ENCODE measurements at regions not wholly inside any gene's neighbourhood (a gene's known extent, or its start where the extent isn't known, plus 50 kb on each side); places are given as distances from the start of the nearest gene placed in this dataset.

GRCh38 chr12:25859976-25860375, 98.5 kb upstream of the RASSF8 start:
- CTCF ChIA-PET: interaction anchor here (0.7 kb wide), 1 partner anchor 503 kb away, joined by 3 read pairs; no protein-coding TSS in a partner anchor
- H4K20me1 ChIP-seq (ENCODE audit: low read length): no peaks in the 10 kb centered on the region
- DNase-seq: no peak
- H2AFZ ChIP-seq (ENCODE audit: low read length): no peak overlapping the region
- intact Hi-C loops (cut with micrococcal nuclease): no loop called here
- TF ChIP-seq EZH2phosphoT487 (IDR thresholded peaks at IDR 0.05; ENCODE audit: borderline replicate concordance, low read length): no peak
- TF ChIP-seq, protein P1, sequence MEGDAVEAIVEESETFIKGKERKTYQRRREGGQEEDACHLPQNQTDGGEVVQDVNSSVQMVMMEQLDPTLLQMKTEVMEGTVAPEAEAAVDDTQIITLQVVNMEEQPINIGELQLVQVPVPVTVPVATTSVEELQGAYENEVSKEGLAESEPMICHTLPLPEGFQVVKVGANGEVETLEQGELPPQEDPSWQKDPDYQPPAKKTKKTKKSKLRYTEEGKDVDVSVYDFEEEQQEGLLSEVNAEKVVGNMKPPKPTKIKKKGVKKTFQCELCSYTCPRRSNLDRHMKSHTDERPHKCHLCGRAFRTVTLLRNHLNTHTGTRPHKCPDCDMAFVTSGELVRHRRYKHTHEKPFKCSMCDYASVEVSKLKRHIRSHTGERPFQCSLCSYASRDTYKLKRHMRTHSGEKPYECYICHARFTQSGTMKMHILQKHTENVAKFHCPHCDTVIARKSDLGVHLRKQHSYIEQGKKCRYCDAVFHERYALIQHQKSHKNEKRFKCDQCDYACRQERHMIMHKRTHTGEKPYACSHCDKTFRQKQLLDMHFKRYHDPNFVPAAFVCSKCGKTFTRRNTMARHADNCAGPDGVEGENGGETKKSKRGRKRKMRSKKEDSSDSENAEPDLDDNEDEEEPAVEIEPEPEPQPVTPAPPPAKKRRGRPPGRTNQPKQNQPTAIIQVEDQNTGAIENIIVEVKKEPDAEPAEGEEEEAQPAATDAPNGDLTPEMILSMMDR (conservative IDR thresholded peaks at IDR 0.05; ENCODE audit: low read depth, low read length): no peak
- TF ChIP-seq EZH2 (IDR thresholded peaks at IDR 0.05; ENCODE audit: low read length, unreplicated experiment): no peak
- no peak overlapping the region for H3K4me2 ChIP-seq (ENCODE audit: low read length)
- no peaks in the 10 kb centered on the region for H3F3A ChIP-seq (ENCODE audit: low read length, unreplicated experiment)
- H3K36me3 ChIP-seq (ENCODE audit: low read depth, low read length): no peaks in the 10 kb centered on the region
- no peaks in the 10 kb centered on the region for H3K9me3 ChIP-seq (ENCODE audit: low read length)
- no peak overlapping the region for H3K9ac ChIP-seq (ENCODE audit: low read length)
- POLR2A ChIA-PET (ENCODE audit: unreplicated experiment): no interaction called here
- no peak overlapping the region for H3K27ac ChIP-seq (ENCODE audit: low read length)
- H3K4me1 ChIP-seq (ENCODE audit: insufficient read depth, low read length): peaks cover 7% of the 10 kb centered on the region; the same call in 1 of the 2 replicates
- no peaks in the 10 kb centered on the region for H3K79me2 ChIP-seq (ENCODE audit: low read length)
- BruUV-seq (replicated peaks): no TSS peak
- no peaks in the 10 kb centered on the region for H3K9me2 ChIP-seq (replicated peaks; ENCODE audit: low read length)
- ATAC-seq: no peak
- no peaks in the 10 kb centered on the region for H3K27me3 ChIP-seq (ENCODE audit: low read length)
- no peak overlapping the region for H3K4me3 ChIP-seq (ENCODE audit: low read length)

DNA sequence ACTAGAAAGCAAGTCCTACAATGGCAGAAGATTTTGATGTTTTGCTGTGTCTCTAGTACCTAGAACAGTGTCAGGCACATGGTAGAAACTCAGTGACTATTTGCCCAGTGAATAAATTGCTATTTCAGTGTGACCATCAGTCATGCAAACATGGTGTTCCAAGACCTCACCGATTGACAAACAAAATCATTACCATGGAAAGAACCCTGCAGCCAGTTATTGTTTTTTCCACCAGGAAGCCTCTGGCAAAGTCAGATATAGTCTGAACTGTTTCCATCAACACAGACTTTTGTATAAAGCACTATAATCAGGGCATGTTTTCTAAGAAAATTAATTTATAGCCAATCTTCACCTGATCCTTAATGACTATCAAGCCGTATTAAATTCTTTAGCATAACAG, 97.3 kb upstream of the RASSF8 start:
- Histone ChIP-seq H3K4me2 (ENCODE audit: low read length) (no peak overlapping the region), H3K9ac (ENCODE audit: low read length) (no peak overlapping the region), H2AFZ (ENCODE audit: low read length) (no peak overlapping the region), H4K20me1 (ENCODE audit: low read length) (no peaks in the 10 kb centered on the region), H3K79me2 (ENCODE audit: low read length) (no peaks in the 10 kb centered on the region), H3K4me3 (ENCODE audit: low read length) (no peak overlapping the region), H3K4me1 (ENCODE audit: insufficient read depth, low read length) (peaks cover 3% of the 10 kb centered on the region; the same call in 1 of the 2 replicates), H3K27me3 (ENCODE audit: low read length) (no peaks in the 10 kb centered on the region), H3K9me3 (ENCODE audit: low read length) (no peaks in the 10 kb centered on the region), H3K36me3 (ENCODE audit: low read depth, low read length) (no peaks in the 10 kb centered on the region), H3F3A (ENCODE audit: low read length, unreplicated experiment) (no peaks in the 10 kb centered on the region), H3K9me2 (replicated peaks; ENCODE audit: low read length) (no peaks in the 10 kb centered on the region), H3K27ac (ENCODE audit: low read length) (no peak overlapping the region)
- no peak for DNase-seq
- intact Hi-C loops (cut with micrococcal nuclease): no loop called here
- POLR2A ChIA-PET (ENCODE audit: unreplicated experiment): no interaction called here
- ATAC-seq: no peak
- TF ChIP-seq EZH2phosphoT487 (IDR thresholded peaks at IDR 0.05; ENCODE audit: borderline replicate concordance, low read length): no peak
- TF ChIP-seq, protein P1 (conservative IDR thresholded peaks at IDR 0.05; ENCODE audit: low read depth, low read length): no peak
- no peak for TF ChIP-seq EZH2 (IDR thresholded peaks at IDR 0.05; ENCODE audit: low read length, unreplicated experiment)
- no TSS peak for BruUV-seq (replicated peaks)
- CTCF ChIA-PET: no interaction called here

DNA sequence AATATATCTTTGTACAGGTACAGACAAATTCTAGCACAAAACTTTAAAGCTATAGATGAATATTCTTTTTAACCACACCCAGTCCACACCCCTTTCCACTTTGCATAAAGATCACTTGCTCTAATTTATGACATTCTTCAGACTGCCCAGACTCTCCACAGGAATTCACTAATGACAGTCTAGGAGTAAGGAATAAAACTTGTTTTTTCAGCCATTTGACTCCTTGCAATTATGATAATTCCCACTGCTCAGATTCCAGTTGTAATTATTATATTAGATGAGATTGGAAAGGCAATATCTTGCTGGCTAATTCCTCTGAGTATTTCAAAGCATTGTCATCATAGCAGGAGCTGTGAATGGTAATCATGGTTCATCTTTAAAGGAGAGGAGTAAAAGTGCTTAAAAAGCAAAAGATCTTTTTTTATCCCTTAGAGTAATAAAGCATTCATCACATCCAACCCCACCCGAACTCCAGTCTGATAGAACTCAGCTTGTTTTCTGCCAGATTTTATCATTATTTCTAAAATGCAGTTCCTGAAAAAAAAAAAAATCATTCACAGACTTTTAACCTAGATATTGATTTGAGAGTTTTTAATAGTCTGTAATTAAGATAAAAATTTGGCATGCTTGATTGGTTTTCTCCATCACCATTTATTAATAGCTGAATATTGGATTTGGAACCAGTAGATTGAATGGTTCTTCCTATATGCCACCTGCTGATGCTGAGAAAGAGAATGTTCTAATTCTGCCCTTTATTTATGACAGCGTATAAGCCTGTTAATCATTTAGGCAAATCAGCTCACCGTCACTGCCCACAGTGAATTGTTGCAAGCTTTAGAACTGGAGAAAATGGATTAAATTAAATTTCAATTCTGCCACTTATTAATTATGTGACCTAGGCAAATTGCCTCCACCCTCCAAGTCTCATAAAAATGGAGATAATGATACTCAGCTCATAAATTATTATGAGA, 93.9 kb upstream of the RASSF8 start:
- ChIA-PET POLR2A (ENCODE audit: unreplicated experiment) (no interaction called here), CTCF (interaction anchor here (0.6 to 0.7 kb wide), 2 partner anchors 24 to 100 kb away, joined by 3 read pairs; no protein-coding TSS in a partner anchor)
- ATAC-seq (peak; percentile 29), DNase-seq (no peak)
- Histone ChIP-seq H3K9me3 (ENCODE audit: low read length) (no peaks in the 10 kb centered on the region), H3K36me3 (ENCODE audit: low read depth, low read length) (no peaks in the 10 kb centered on the region), H3F3A (ENCODE audit: low read length, unreplicated experiment) (no peaks in the 10 kb centered on the region), H3K4me1 (ENCODE audit: insufficient read depth, low read length) (peaks cover 3% of the 10 kb centered on the region; the same call in 1 of the 2 replicates), H4K20me1 (ENCODE audit: low read length) (no peaks in the 10 kb centered on the region), H3K4me3 (ENCODE audit: low read length) (no peak overlapping the region), H2AFZ (ENCODE audit: low read length) (no peak overlapping the region), H3K4me2 (ENCODE audit: low read length) (no peak overlapping the region), H3K27me3 (ENCODE audit: low read length) (no peaks in the 10 kb centered on the region), H3K9me2 (replicated peaks; ENCODE audit: low read length) (no peaks in the 10 kb centered on the region), H3K79me2 (ENCODE audit: low read length) (no peaks in the 10 kb centered on the region), H3K27ac (ENCODE audit: low read length) (no peak overlapping the region), H3K9ac (ENCODE audit: low read length) (no peak overlapping the region)
- TF ChIP-seq EZH2 (IDR thresholded peaks at IDR 0.05; ENCODE audit: low read length, unreplicated experiment) (no peak), EZH2phosphoT487 (IDR thresholded peaks at IDR 0.05; ENCODE audit: borderline replicate concordance, low read length) (no peak)
- TF ChIP-seq, protein P1 (conservative IDR thresholded peaks at IDR 0.05; ENCODE audit: low read depth, low read length): no peak
- intact Hi-C loops (cut with micrococcal nuclease): no loop called here
- no TSS peak for BruUV-seq (replicated peaks)
